ENCODE measurements at regions not wholly inside any gene's neighbourhood (a gene's known extent, or its start where the extent isn't known, plus 50 kb on each side); places are given as distances from the start of the nearest gene placed in this dataset.

DNA sequence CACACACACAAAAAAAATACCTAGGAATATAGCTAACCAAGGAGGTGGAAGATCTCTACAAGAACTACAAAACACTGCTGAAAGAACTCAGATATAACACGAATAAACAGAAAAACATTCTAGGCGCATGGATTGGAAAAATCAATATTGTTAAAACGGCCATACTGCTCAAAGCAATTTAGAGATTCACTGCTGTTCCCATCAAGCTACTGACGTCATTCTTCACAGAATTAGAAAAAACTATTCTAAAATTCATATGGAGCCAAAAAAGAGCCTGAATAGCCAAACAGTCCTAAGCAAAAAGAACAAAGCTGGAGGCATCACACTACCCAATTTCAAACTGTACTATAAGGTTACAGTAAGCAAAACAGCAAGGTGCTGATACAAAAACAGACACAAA lies 390.2 kb downstream of the IDS start:
- Histone ChIP-seq H3K27ac (ENCODE audit: low read depth, low read length) (no peak overlapping the region), H3K9ac (ENCODE audit: low read length) (no peak overlapping the region), H3K27me3 (ENCODE audit: control insufficient read depth, insufficient read depth, low read length) (no peaks in the 10 kb centered on the region; the same call in 1 of the 2 replicates), H3K4me1 (ENCODE audit: control insufficient read depth, insufficient read depth, low read length) (no peaks in the 10 kb centered on the region), H3K36me3 (ENCODE audit: control insufficient read depth, insufficient read depth, low read length) (no peaks in the 10 kb centered on the region), H3K4me3 (ENCODE audit: low read depth, low read length) (no peak overlapping the region), H3K9me3 (ENCODE audit: control insufficient read depth, insufficient read depth, low read depth, low read length) (peaks cover 18% of the 10 kb centered on the region)

DNA sequence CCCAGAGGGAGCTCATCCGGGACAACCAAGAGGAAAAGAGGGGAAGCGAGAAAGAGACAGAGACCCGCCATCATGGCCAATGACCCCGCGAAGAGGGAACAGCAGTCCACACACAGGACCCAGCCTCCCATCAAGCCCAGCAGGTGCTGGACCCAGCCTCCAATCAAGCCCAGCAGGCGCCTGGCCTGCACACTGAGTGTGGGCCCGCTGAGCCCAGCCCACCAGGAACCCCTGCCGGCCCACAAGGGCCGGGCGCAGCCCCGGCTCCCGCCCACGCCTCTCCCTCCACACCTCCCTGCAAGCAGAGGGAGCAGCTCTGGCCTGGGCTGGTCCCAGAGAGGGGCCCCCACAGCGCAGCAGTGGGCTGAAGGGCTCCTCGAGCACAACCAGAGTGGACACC lies 391.1 kb downstream of the IDS start:
- Histone ChIP-seq H3K9me3 (ENCODE audit: control insufficient read depth, insufficient read depth, low read depth, low read length) (peaks cover 26% of the 10 kb centered on the region), H3K4me1 (ENCODE audit: control insufficient read depth, insufficient read depth, low read length) (no peaks in the 10 kb centered on the region), H3K4me3 (ENCODE audit: low read depth, low read length) (no peak overlapping the region), H3K27ac (ENCODE audit: low read depth, low read length) (no peak overlapping the region), H3K27me3 (ENCODE audit: control insufficient read depth, insufficient read depth, low read length) (no peaks in the 10 kb centered on the region; the same call in 1 of the 2 replicates), H3K36me3 (ENCODE audit: control insufficient read depth, insufficient read depth, low read length) (no peaks in the 10 kb centered on the region), H3K9ac (ENCODE audit: low read length) (no peak overlapping the region)

DNA sequence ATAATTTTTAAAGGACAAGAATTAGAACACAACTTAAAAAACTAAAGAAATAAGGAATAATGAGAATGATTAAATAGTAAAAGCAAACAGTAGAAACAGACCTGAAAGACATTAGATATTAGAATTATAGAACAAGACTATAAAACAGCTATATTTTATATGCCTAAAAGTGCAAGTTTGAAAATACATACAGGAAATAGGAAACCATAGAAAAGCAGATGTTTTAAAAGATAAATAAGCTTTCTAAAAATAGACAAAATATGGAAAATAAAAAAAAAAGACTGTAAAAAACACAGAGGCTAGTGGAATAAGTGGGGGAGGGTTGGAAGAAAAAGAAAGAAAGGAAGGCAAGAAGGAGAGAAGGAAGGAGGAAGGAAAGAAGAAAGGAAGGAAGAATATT lies 407.3 kb downstream of the IDS start:
- Histone ChIP-seq H3K27me3 (ENCODE audit: control insufficient read depth, insufficient read depth, low read length) (no peaks in the 10 kb centered on the region), H3K9ac (ENCODE audit: low read length) (no peak overlapping the region), H3K4me1 (ENCODE audit: control insufficient read depth, insufficient read depth, low read length) (0 out of 2 replicates have a peak, but pooled peaks cover 7% of the 10 kb centered on the region), H3K9me3 (ENCODE audit: control insufficient read depth, insufficient read depth, low read depth, low read length) (no peaks in the 10 kb centered on the region), H3K27ac (ENCODE audit: low read depth, low read length) (no peak overlapping the region), H3K4me3 (ENCODE audit: low read depth, low read length) (no peak overlapping the region), H3K36me3 (ENCODE audit: control insufficient read depth, insufficient read depth, low read length) (no peaks in the 10 kb centered on the region)

DNA sequence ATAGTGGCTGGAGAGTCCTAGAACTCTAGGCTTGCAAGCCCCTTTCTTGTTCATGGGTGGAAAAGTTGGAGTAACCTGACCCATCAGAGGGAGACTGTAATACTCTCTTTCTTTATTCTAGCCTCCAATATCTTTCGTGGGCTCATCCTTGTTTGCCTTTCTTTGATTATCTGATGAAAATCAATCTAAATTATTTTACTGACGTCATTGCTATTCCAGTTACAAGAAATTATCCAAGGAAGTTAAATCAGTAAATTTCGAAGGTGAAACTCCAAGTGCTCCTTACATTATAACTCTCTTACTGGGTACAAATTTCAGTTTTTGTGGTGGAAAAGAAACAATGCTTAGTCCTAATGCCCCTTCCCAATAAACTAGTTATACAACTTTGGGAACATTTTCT lies 412.9 kb downstream of the IDS start:
- H3K27ac ChIP-seq (ENCODE audit: low read depth, low read length): no peak overlapping the region
- H3K4me3 ChIP-seq (ENCODE audit: low read depth, low read length): no peak overlapping the region
- H3K9me3 ChIP-seq (ENCODE audit: control insufficient read depth, insufficient read depth, low read depth, low read length): 0 out of 2 replicates have a peak, but pooled peaks cover 2% of the 10 kb centered on the region
- H3K36me3 ChIP-seq (ENCODE audit: control insufficient read depth, insufficient read depth, low read length): no peaks in the 10 kb centered on the region
- H3K4me1 ChIP-seq (ENCODE audit: control insufficient read depth, insufficient read depth, low read length): no peaks in the 10 kb centered on the region
- no peak overlapping the region for H3K9ac ChIP-seq (ENCODE audit: low read length)
- H3K27me3 ChIP-seq (ENCODE audit: control insufficient read depth, insufficient read depth, low read length): no peaks in the 10 kb centered on the region

DNA sequence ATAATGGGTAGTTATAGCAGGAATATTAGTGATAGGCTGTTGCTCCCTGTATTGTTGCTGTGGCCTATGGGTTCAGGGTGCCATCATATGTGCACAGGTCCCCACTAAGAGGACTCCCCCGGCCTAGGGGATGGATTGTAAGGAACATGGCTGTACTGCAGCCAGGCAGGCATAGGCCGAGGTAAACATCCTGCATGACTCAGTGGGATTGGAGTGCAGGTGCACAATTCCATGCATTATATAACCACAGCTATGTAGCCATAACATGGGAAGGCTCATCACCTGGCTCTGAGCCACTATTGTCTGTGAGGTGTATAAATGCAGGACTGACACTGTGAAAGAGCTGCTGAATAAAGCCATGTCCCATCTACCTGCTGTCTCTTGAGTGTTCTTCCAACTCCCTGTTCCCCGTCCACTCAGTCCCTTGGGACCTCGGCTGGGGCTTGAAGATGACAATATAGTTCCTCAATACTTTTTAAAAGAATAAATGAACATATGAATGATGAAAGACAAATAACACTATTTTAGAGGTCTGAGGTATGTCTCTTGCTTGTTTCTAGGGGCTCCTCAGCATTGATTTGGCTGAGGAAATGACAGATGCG lies 425.2 kb downstream of the IDS start:
- H3K36me3 ChIP-seq (ENCODE audit: control insufficient read depth, insufficient read depth, low read length): no peaks in the 10 kb centered on the region
- peaks cover 14% of the 10 kb centered on the region for H3K9me3 ChIP-seq (ENCODE audit: control insufficient read depth, insufficient read depth, low read depth, low read length)
- no peaks in the 10 kb centered on the region for H3K27me3 ChIP-seq (ENCODE audit: control insufficient read depth, insufficient read depth, low read length)
- no peak overlapping the region for H3K4me3 ChIP-seq (ENCODE audit: low read depth, low read length)
- no peaks in the 10 kb centered on the region for H3K4me1 ChIP-seq (ENCODE audit: control insufficient read depth, insufficient read depth, low read length)
- H3K27ac ChIP-seq (ENCODE audit: low read depth, low read length): no peak overlapping the region
- H3K9ac ChIP-seq (ENCODE audit: low read length): no peak overlapping the region

DNA sequence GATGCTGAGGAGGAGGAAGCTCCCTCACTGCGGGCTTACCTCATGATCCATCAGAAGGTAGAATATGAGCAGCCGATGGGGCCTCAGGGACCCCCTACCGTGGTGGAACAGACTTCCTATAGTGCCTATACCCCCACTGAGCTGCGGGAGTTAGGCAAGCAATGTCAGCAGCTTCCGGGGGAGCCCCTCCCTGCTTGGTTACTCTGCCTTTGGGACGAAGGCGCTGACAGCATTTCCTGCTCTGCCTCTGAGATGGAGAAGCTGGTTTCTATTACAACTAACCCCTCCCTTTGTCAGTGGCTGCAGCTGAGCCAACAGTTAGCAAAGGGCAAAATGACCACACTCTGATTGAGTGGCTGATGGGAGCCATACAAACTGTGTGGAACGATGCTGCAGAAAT lies 430.7 kb downstream of the IDS start:
- no peaks in the 10 kb centered on the region for H3K4me1 ChIP-seq (ENCODE audit: control insufficient read depth, insufficient read depth, low read length)
- H3K9ac ChIP-seq (ENCODE audit: low read length): no peak overlapping the region
- no peaks in the 10 kb centered on the region for H3K27me3 ChIP-seq (ENCODE audit: control insufficient read depth, insufficient read depth, low read length)
- peaks cover 7% of the 10 kb centered on the region; the same call in 1 of the 2 replicates for H3K9me3 ChIP-seq (ENCODE audit: control insufficient read depth, insufficient read depth, low read depth, low read length)
- H3K27ac ChIP-seq (ENCODE audit: low read depth, low read length): no peak overlapping the region
- H3K36me3 ChIP-seq (ENCODE audit: control insufficient read depth, insufficient read depth, low read length): no peaks in the 10 kb centered on the region
- no peak overlapping the region for H3K4me3 ChIP-seq (ENCODE audit: low read depth, low read length)

DNA sequence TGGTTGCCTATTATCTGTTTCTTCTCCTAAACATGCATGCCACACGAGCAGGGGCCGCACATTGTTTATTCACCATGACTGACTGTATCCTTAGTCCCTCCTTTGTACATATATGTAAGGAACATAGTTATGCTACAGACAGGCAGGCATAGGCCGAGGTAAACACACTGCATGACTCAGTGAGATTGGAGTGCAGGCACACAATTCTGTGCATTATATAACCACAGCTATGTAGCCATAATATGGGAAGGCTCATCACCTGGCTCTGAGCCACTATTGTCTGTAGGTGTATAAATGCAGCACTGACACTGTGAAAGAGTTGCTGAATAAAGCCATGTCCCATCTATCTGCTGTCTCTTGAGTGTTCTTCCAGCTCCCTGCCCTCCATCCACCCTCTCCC lies 431.6 kb downstream of the IDS start:
- Histone ChIP-seq H3K4me1 (ENCODE audit: control insufficient read depth, insufficient read depth, low read length) (no peaks in the 10 kb centered on the region), H3K4me3 (ENCODE audit: low read depth, low read length) (no peak overlapping the region), H3K9me3 (ENCODE audit: control insufficient read depth, insufficient read depth, low read depth, low read length) (peaks cover 4% of the 10 kb centered on the region; the same call in 1 of the 2 replicates), H3K36me3 (ENCODE audit: control insufficient read depth, insufficient read depth, low read length) (no peaks in the 10 kb centered on the region), H3K9ac (ENCODE audit: low read length) (no peak overlapping the region), H3K27ac (ENCODE audit: low read depth, low read length) (no peak overlapping the region), H3K27me3 (ENCODE audit: control insufficient read depth, insufficient read depth, low read length) (no peaks in the 10 kb centered on the region)

DNA sequence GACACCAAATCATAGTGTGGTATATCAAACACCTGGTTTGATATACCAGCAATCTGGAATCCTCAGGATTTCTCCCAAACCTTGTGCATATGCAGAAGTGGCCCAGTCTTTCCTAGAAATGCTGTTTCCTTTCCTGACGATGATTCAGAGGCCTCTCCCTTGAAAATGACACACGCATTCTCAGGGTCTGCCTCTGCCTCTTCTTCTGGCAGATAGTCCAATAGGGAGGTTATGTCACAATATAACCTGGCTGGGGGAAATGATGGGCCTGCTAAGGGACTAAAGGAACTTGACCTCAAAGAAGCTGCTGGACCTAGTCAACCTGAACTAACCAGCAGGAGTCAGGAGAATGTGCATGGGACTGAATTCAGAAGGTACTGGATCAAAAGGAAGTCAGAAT lies 435.2 kb downstream of the IDS start:
- Histone ChIP-seq H3K4me1 (ENCODE audit: control insufficient read depth, insufficient read depth, low read length) (no peaks in the 10 kb centered on the region), H3K4me3 (ENCODE audit: low read depth, low read length) (no peak overlapping the region), H3K27me3 (ENCODE audit: control insufficient read depth, insufficient read depth, low read length) (no peaks in the 10 kb centered on the region), H3K36me3 (ENCODE audit: control insufficient read depth, insufficient read depth, low read length) (no peaks in the 10 kb centered on the region), H3K9ac (ENCODE audit: low read length) (no peak overlapping the region), H3K9me3 (ENCODE audit: control insufficient read depth, insufficient read depth, low read depth, low read length) (no peaks in the 10 kb centered on the region), H3K27ac (ENCODE audit: low read depth, low read length) (no peak overlapping the region)

DNA sequence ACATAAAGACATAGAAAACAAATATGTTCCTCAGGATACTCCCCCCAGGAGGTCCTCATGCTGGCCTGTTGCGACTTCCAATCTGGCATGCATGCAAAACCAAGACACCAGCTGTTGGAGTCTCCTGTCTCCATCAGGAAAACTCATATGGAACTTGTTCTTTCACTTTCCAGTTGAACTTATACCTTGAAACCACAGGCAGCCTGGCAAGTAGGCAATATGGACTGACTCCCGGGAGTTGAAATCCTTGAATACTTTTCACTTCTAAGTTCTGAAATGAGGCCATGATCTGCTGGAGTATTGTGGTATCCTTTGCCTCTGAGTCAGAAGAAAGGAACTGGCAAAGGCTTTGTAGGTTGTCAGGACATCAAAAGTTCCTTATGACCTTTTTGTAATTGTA lies 444.2 kb downstream of the IDS start:
- Histone ChIP-seq H3K4me3 (ENCODE audit: low read depth, low read length) (no peak overlapping the region), H3K27me3 (ENCODE audit: control insufficient read depth, insufficient read depth, low read length) (no peaks in the 10 kb centered on the region), H3K9ac (ENCODE audit: low read length) (no peak overlapping the region), H3K4me1 (ENCODE audit: control insufficient read depth, insufficient read depth, low read length) (no peaks in the 10 kb centered on the region), H3K27ac (ENCODE audit: low read depth, low read length) (no peak overlapping the region), H3K9me3 (ENCODE audit: control insufficient read depth, insufficient read depth, low read depth, low read length) (no peaks in the 10 kb centered on the region), H3K36me3 (ENCODE audit: control insufficient read depth, insufficient read depth, low read length) (no peaks in the 10 kb centered on the region)

Measured in HUES6 (cell line).